PC-9 (cell line): ENCODE measurements at regions not wholly inside any gene's neighbourhood (a gene's known extent, or its start where the extent isn't known, plus 50 kb on each side); places are given as distances from the start of the nearest gene placed in this dataset.

ENCODE experiments used
- BruUV-seq: library from RNA; stranded (reverse); fragments of 400-500 nt; replicated peaks from 2 replicates; lab custom pipeline; 2021; lab: Mats Ljungman, UMichigan
- CTCF ChIA-PET: fragments of 300-600 bp; sonication (Branson Sonifier 250); formaldehyde crosslinking; loops from one replicate; lab custom pipeline; 2022; ENCODE audit warnings: antibody characterized with exemption; lab: Charles Lee
- POLR2A ChIA-PET: fragments of 300-600 bp; sonication (Branson Sonifier 250); formaldehyde crosslinking; loops from one replicate; lab custom pipeline; 2022; ENCODE audit warnings: antibody characterized with exemption; ENCODE audit not compliant: unreplicated experiment; lab: Charles Lee
- DNase-seq, 2 experiments: peaks; one replicate each; pipeline versions ENCODE4 v3.0.0 to v3.0.0-alpha.2; 2015 to 2022; ENCODE audit warnings: mixed read lengths in 1 of 2
- H2AFZ ChIP-seq: fragments of 200-600 bp; sonication (generic); 2 replicates; pipeline ENCODE4 v1.8.1; 2017; ENCODE audit warnings: antibody characterized with exemption
- H3F3A ChIP-seq: fragments of 200-600 bp; sonication (generic); 2 replicates; pipeline ENCODE4 v1.8.1; 2017; ENCODE audit warnings: antibody characterized with exemption, mild to moderate bottlenecking, low read depth; ENCODE audit not compliant: insufficient read depth
- H3K27ac ChIP-seq: fragments of 200-600 bp; sonication (generic); 2 replicates; pipeline ENCODE4 v1.6.1; 2016; ENCODE audit warnings: mixed run types
- H3K27me3 ChIP-seq: fragments of 200-600 bp; sonication (generic); 2 replicates; pipeline ENCODE4 v1.6.1; 2016; ENCODE audit warnings: low read depth, mixed run types; ENCODE audit not compliant: insufficient read depth
- H3K36me3 ChIP-seq: fragments of 200-600 bp; sonication (generic); 2 replicates; pipeline ENCODE4 v1.6.1; 2016; ENCODE audit warnings: low read depth, mixed run types
- H3K4me1 ChIP-seq: fragments of 200-600 bp; sonication (generic); replicated peaks from 2 replicates; pipeline ENCODE4 v1.6.1; 2016; ENCODE audit warnings: mixed run types; ENCODE audit not compliant: insufficient read depth
- H3K4me2 ChIP-seq: fragments of 200-600 bp; sonication (generic); 2 replicates; pipeline ENCODE4 v1.6.1; 2017; ENCODE audit warnings: mixed run types
- H3K4me3 ChIP-seq: fragments of 200-600 bp; sonication (generic); 2 replicates; pipeline ENCODE4 v1.6.1; 2016; ENCODE audit warnings: mixed run types
- H3K79me2 ChIP-seq: fragments of 200-600 bp; sonication (generic); 2 replicates; pipeline ENCODE4 v1.6.1; 2017; ENCODE audit warnings: low read depth, mixed run types
- H3K9me2 ChIP-seq: fragments of 200-600 bp; sonication (generic); 2 replicates; pipeline ENCODE4 v1.8.1; 2017; ENCODE audit warnings: mild to moderate bottlenecking; ENCODE audit not compliant: insufficient read depth
- H3K9me3 ChIP-seq: fragments of 200-600 bp; sonication (generic); 2 replicates; pipeline ENCODE4 v1.8.1; 2016; ENCODE audit warnings: low read depth; ENCODE audit not compliant: insufficient read depth
- H4K20me1 ChIP-seq: fragments of 200-600 bp; sonication (generic); 2 replicates; pipeline ENCODE4 v1.8.1; 2017; ENCODE audit not compliant: insufficient read depth
- CTCF ChIP-seq: fragments of 200-600 bp; sonication (generic); conservative IDR thresholded peaks from 2 replicates; pipeline ENCODE4 v1.6.1; 2017; ENCODE audit warnings: mixed run types, antibody characterized with exemption, mild to moderate bottlenecking, moderate library complexity
- EZH2 ChIP-seq: fragments of 200-600 bp; sonication (generic); IDR thresholded peaks from 2 replicates; pipeline ENCODE4 v1.8.0; 2017; ENCODE audit warnings: antibody characterized with exemption, low read depth
- intact Hi-C: fragments of 100-400 bp; cut with micrococcal nuclease; formaldehyde crosslinking; loops from one replicate; pipeline ENCODE4 v1.10.0; 2022; ENCODE audit not compliant: unreplicated experiment

DNA sequence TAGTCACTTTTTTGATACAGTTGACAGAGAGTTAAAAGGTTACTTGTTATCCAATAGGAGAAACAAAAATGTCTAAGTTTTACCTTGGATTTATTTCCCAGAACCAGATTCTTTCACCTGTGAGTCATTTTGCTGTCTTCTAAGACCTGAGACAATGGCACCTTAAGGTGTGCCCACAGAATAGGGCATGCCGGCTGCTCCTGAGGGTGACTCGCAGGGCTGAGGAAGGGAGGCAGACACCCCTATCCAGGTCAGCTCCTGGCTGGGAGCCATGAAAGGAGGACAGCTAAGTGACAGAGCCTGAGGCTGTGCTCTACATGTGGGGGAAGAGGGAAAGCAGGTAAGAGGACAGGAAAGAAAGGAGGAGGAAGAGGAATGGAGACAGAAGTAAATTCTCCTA is 67.8 kb downstream of the RASSF10 start:
- CTCF ChIA-PET: no interaction called here
- Histone ChIP-seq H3K4me3 (no peak overlapping the region), H3K9me2 (no peaks in the 10 kb centered on the region), H4K20me1 (no peaks in the 10 kb centered on the region), H3K27me3 (no peaks in the 10 kb centered on the region), H3K4me1 (peaks cover 14% of the 10 kb centered on the region), H3K36me3 (no peaks in the 10 kb centered on the region), H3K9me3 (no peaks in the 10 kb centered on the region), H2AFZ (no peak overlapping the region), H3K4me2 (peak overlapping the region; percentile 44), H3K27ac (no peak overlapping the region), H3K79me2 (no peaks in the 10 kb centered on the region), H3F3A (peaks cover 5% of the 10 kb centered on the region; the same call in 1 of the 2 replicates)
- no TSS peak for BruUV-seq
- intact Hi-C loops: no loop called here
- POLR2A ChIA-PET: no interaction called here
- TF ChIP-seq CTCF (no peak), EZH2 (no peak)
- DNase-seq: peak; percentile 60 to 67

DNA sequence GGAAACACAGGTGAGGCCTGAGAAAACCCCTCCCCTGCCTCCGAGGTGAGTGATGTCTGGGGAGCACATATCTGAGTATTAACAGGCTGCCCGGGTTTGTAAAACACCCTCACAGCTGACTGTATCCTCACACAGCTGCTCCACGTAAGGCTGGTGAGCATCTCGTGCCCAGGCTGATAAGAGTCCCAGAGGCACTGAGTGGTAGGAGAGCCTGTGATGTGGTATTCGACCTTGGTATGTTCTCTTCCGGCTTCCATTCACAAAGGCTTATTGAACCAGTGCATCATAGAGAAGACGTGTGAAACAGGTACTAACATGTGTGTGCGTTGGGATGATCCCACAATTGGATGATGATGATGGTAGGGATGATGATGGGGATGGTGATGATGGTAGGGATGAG is 71.7 kb downstream of the RASSF10 start:
- Histone ChIP-seq H3K4me2 (no peak overlapping the region), H3K36me3 (no peaks in the 10 kb centered on the region), H3K4me3 (no peak overlapping the region), H2AFZ (no peak overlapping the region), H3K4me1 (peaks cover 14% of the 10 kb centered on the region), H3K27me3 (no peaks in the 10 kb centered on the region), H3F3A (peaks cover 5% of the 10 kb centered on the region; the same call in 1 of the 2 replicates), H4K20me1 (no peaks in the 10 kb centered on the region), H3K79me2 (no peaks in the 10 kb centered on the region), H3K9me3 (no peaks in the 10 kb centered on the region), H3K27ac (no peak overlapping the region), H3K9me2 (no peaks in the 10 kb centered on the region)
- TF ChIP-seq EZH2: no peak
- no peak for TF ChIP-seq CTCF
- ChIA-PET POLR2A (no interaction called here), CTCF (no interaction called here)
- intact Hi-C loops: no loop called here
- DNase-seq: no peak
- no TSS peak for BruUV-seq

GRCh38 chr11:13082588-13082987 is 73.5 kb downstream of the RASSF10 start:
- Histone ChIP-seq H3K4me3 (no peak overlapping the region), H3K4me1 (peaks cover 1% of the 10 kb centered on the region), H3K27ac (no peak overlapping the region), H3K4me2 (no peak overlapping the region), H3K27me3 (no peaks in the 10 kb centered on the region), H3F3A (no peaks in the 10 kb centered on the region), H3K79me2 (no peaks in the 10 kb centered on the region), H2AFZ (no peak overlapping the region), H3K9me2 (no peaks in the 10 kb centered on the region), H3K9me3 (no peaks in the 10 kb centered on the region), H4K20me1 (no peaks in the 10 kb centered on the region), H3K36me3 (no peaks in the 10 kb centered on the region)
- no peak for DNase-seq
- TF ChIP-seq CTCF: no peak
- no peak for TF ChIP-seq EZH2
- POLR2A ChIA-PET: no interaction called here
- CTCF ChIA-PET: no interaction called here
- no TSS peak for BruUV-seq
- intact Hi-C loops: no loop called here
